SW 1271 (cell line): ENCODE measurements at regions not wholly inside any gene's neighbourhood (a gene's known extent, or its start where the extent isn't known, plus 50 kb on each side); places are given as distances from the start of the nearest gene placed in this dataset.
"Not testable (repeated sequence)": the region's sequence is repeated elsewhere in the genome, so short reads cannot be mapped to it uniquely, and the experiment has no call there.

Experiments used
- DNase-seq, 2 experiments: peaks; one replicate each; lab custom pipeline; 2025; lab: John Stamatoyannopoulos, UW

DNA sequence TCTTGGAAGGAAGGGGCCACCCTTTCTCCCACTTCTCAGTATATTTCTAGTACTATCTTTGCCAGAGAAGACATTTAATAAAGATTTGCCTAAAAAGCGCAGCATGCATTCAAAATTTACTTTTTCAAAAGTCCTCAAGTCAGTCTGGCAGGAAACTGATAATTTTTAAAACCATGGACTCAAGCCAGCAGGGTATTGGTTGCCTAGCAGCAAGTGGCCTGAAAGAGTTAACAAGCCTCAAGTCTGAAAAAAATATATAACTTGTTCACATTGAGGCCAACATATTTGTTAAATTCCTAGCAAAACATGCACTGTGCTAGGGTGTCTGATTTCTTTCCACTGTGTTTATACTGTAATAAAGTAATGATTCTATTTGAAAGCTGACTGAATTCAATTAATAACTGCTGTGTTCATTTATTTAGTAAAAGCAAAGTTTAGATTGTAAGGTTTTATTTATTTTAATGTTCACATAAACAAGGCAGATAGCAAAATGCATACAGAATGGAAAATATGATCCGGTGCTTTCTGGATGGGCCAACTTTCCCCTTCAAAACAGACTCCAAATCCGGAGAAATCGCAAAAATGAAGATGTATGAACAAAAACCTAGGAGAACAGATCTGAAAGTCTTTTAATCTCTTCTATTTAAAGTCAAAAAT lies 218.5 kb upstream of the FGF13 start:
- no peak for DNase-seq

DNA sequence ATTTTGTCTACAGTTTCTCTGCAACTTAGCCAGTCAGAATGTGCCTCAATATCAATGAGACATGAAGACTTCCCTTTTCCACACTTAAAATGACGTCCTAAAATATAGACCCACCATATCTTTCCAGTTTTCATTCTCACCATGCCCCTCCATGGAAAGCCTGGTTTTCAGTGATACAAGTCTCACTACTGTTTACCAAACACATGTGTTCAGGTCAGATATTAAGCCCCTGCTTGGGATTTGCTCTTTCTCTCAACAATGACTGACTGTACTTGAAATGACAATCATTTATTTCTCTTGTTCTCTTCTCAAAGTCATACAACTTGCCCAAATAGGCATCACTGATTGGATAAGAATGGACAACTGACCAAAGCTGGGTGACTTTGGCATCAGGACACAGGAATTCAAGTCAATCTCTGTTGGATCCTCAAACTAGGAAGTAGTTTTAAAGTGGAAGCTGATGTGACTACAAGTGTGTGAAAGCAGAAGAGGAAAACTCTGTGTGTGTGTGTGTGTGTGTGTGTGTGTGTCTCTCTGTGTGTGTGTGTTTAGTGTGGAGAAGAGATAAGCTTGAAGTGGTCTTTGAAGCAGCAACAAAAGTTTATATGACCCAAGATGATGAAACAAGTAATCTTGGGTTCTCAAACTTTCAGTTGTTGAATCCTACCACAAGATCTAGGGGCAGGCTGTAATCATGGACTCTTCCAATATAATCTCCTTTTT lies 217.4 kb upstream of the FGF13 start:
- no peak for DNase-seq

DNA sequence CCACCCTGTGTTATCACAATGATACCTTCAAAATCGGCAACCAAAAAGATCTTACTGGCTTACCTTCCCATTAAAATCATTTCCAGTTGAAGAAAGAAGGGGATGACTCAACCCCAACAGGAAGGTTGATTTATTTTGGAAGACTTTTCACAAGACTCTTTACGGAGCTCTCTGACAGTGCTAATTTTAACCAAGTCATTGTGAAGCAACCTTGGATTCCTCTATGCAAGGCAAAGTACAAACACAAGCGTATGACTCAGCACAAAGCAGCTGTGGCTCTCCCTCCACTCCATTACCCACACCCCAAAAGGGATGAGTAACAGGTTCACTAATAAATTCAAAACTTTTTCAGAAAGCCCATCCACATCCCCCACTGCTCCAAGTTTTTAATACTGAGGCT lies 213.8 kb upstream of the FGF13 start:
- DNase-seq = no peak

DNA sequence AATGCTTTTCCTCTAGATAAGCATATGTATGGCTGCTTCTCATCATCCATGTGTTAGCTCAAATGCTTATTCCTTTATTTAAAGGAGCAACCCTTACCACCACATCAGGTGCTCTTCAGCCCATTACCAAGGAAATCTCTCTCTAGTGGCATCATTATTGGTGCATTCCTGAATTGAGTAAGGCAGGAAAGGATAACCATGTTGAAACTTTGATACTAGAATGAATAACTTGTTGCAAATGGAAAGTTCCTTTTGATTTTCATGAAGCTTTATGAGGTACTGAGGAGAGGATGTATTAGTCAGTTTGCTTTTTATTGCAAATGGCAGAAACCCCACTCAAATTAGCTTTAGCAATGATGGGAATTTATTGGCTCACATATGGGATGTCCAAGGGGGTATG lies 212.3 kb upstream of the FGF13 start:
- DNase-seq = no peak

DNA sequence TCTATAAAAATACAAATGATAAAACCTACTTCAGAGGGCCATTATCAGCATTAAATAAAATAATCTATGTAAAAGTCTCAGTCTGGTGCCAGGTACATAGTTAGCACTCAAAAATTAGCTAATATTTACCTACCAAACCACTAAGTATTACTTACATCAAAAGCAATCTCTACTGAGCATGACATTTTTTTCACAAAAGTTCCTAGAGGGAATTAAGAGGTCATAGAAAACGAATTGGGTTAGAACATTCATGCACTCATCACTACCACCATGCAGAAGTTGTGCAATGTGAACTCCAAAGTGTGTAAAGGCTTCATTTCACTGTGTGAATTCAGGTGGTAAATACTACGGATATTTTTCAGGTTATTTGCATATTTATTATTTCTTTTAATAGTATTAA lies 209.5 kb upstream of the FGF13 start:
- DNase-seq = no peak

DNA sequence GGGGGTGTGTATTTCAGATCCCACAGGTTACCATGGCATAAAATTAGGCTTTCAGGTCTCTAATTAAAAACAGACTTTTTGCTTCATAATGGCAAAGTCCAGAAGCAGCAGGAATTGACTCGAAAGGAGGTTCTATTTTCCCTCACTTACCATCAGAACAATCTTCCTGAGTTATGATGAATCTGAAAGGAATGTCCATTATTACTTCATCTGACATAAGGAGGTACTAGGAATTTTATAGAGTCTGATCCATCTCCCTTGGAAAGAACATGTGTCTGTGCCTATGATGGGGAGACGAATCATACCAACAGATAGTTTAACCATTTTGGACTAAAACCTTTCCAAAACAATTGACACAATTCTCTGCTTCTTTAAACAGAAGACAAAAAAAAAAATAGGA lies 206.3 kb upstream of the FGF13 start:
- DNase-seq = no peak

DNA sequence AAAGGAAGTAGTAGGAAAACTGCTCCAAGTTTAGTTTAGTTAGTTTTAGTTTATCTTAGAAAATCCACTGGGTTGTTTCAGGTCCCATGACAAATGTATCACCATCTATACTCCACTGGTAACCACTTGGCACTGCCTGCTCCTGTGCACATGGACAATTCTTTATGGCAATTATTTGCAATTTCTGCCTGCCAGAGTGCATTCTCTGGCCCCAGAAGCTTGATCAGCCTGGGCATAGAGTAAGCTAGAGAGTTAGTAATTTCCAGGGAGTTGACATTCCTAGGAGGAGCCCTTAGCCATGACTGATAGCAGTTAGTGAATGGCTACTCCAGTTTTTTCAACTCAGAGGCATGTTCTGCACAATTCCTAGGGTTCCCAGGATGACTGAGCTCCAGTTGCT lies 203.2 kb upstream of the FGF13 start:
- no peak for DNase-seq

DNA sequence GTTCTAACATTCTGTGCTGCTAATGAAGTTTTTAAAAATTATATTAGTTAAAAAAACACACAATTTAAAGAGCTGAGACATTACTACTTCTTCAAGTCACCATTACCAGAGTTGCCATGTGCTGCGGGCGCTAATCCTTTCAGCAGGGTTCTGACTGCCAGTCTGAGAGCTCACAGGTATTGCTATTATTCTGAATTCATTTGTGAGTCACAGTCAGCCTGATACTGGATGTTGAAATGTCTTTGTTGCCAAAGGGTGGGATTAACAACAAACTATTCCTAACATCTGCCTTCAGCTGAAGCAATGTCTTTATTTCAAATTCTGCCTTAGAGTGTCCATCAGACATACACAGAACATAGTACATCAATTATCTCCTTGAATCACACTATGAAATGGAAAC lies 197.1 kb upstream of the FGF13 start:
- no peak for DNase-seq

DNA sequence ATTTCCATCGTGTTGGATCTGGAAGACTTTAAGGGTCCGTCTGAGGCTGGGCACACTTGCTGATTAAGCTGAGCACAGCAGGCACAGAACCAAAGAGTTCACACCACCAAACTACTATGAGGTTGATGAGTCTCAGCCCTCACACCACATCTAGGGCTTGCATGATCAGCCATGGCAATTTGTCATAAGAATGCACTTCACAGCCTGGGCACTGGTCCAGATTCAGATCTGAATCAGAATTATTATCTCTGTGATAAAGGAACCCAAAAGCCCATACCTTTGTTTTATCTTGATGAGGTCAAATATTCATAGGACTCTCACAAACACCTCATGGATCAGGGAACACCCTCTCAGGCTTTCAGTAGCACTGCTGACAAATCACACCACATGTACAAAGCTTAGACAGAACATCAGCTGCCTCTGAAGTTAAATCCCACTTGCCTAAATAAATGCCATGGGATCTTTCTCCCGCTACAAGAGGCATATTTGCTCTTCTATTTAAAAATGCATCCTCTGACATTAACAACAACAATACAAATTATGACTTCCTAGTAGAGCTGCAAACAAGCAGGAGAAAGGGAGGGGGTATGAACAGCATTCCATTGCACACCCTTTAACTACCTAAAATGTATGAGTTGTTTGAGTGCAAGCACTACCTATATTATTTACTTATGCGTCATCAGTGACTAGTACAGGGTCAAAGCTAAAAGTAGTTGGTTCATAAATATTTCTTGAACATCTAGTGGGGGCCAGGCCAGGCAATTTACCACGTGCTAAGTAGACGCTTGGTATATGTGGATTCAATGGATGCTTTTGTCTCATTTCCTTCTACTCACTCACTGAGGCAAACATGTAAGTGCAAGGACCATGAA lies 186.3 kb upstream of the FGF13 start:
- no peak for DNase-seq

DNA sequence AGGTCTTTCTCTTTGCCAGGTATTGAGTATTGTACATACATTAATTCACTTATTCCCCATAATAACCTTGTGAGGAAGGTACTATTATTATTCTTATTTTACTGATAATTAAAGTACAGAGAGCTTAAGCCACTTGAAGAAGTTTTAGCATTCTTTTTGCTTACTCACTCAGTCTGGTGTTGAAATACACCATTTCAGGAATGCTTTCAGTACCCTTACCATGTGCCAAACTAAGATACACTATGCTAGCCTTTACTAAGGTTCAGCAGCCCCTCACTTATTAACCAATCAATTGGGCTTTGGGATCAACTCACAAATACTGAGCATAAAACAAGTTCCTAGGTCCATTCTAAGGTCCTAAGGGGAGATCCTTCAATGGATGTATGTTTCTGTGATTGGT lies 179.0 kb upstream of the FGF13 start:
- DNase-seq = no peak

DNA sequence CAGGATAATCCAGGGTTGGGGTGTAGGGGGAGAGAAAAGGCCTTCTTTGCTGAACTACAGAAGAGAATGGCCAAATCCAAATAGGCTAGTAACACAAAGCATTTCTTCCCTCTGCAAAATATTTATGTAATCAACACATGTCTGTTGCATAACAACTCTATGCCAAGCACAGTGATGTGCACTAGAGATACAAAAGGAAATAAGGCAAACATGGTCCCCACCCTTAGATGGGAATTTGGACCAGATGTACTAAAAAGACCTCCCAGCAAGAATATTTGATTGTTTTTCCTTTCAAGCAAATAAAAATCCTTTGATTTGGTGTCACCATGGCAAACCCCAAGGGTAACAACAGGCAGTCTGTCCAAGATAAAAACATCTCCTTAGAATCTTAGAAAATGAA lies 177.6 kb upstream of the FGF13 start:
- DNase-seq = no peak

DNA sequence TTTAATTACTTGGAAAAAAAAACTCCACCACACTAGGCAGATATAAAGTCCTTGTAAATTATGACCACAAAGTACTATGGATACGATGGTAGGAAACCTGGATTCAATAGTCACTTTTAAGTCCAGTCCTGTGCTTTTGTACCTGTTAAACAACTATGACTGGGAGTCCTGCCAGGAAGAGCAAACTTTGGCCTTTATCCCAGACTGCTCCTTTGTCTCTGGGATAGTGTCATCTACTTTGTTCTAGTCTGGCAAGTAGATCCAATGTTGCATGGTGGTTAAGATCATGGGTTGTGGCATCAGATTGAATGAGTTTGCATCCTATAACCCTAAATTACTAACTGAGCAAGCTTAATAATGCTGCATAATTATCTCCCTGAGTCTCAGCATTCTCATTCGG lies 175.3 kb upstream of the FGF13 start:
- DNase-seq = no peak

DNA sequence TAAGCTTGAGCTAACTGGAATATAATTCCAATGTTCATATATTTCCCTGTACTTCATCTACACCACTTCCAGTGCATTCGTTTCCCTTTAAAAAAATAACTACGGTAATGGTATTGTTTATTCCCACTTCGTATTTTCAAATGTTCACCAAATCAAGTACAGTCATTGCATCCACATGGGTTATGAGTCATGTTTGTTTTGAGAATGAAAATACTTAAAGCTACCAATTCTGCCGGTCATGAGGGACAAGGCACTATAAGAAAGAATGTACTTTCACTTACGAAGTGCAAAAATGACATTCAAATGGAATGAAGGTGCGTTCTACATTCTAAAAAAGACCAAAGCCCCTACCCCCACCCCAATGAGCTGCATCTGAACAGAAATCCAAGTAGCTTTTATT lies 174.4 kb upstream of the FGF13 start:
- DNase-seq = no peak

DNA sequence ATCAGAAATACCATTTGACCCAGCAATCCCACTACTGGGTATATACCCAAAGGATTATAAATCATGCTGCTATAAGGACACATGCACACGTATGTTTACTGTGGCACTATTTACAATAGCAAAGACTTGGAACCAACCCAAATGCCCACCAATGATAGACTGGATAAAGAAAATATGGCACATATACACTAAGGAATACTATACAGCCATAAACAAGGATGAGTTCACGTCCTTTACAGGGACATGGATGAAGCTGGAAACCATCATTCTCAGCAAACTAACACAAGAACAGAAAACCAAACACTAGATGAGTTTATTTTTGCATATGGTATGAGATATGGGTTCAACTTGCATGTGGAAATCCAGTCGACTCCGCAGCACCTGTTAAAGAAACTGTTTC lies 168.8 kb upstream of the FGF13 start:
- not testable (repeated sequence) for DNase-seq

DNA sequence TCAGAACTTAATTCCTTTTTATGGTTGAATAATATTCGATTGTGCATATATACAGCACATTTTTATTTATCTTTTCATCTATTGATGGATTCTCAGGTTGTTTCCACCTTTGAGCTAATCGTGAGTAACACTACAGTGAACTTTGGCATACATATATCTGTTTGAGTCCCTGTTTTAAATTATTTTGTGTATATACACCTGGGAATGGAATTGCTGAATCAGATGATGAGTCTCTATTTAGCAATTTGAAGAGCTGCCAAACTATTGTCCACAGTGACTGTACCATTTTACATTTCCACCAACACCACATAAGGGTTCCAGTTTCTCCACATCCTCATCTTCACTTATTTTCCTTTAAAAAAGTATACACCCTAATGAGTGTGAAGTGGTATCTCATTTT lies 166.2 kb upstream of the FGF13 start:
- no peak for DNase-seq

DNA sequence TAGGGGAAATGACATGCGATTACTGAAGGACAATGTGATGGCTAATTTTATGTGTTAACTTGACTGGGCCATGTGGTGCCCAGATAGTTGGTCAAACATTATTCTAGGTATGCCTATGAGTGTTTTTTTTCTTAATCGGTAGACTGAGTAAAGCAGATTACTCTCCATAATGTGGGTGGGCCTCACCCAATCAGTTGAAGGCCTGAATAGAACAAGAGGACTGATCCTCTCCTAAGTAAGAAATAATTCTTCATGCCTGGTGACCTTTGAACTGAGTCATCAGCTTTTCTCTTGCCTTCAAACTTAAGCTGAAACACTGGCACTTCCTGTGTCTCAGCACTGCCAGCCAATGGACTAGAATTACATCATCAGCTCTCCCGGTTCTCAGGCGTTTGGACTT lies 164.0 kb upstream of the FGF13 start:
- DNase-seq = no peak

DNA sequence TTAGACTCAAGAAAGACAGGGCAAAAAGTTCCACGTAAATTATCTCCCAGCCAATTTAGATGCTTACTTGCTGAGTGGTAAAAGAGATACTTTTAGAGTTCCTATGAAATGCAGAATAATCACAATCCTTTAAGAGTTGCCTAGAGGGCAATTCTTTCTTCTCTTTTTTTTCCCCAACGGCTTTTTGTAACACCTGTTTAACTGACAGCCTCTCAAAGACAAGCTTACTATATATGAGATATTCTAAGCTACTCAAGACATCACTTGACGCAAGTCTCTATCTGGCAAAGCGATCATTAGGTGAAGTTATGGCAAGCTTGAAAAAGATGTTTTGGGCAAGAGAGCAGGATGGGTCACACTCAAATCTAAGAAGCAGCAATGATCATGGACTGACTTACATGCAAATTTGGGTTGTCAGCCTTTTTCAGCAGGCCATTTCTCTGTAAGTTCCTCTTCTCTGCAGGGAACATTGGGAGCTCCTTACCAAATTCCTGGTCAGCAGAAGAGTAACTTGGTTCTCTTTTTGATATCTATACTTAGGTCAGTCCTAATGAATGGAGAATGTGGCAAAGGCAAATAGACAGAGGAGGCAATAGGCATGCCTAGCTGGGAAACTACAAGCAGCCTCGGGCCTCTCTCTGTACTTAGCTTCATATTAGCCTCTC lies 162.9 kb upstream of the FGF13 start:
- no peak for DNase-seq

DNA sequence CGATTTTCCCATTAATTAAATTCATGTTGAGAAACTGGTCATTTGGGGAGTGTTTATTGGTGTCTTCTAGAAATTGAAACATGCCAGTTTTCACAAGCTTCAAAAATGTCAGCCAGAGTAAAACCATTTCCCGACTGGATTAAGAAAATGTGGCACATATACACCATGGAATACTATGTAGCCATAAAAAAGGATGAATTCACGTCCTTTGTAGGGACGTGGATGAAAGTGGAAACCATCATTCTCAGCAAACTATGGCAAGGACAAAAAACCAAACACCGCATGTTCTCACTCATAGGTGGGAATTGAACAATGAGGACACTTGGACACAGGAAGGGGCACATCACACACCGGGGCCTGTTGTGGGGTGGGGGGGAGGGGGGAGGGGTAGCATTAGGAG lies 162.1 kb upstream of the FGF13 start:
- DNase-seq = not testable (repeated sequence)

DNA sequence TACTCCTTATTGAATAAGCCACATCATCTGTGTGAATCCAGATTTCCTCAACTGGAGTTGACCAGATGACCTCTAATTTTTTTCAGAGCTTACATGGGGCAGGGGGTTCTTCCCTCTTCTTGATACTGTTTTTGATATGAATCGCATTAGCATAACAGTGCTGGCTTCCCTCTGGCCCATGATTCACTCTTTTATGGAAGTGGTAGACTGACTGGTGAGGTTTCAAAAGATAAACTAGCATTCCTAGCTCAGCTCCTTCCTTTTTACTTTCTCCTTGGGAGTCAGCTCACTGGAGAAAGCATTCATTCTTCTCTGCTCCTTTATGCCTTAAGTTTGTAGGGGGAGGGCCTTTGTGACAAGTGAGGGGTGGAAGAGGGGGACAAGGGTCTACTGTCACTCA lies 161.0 kb upstream of the FGF13 start:
- DNase-seq = no peak

DNA sequence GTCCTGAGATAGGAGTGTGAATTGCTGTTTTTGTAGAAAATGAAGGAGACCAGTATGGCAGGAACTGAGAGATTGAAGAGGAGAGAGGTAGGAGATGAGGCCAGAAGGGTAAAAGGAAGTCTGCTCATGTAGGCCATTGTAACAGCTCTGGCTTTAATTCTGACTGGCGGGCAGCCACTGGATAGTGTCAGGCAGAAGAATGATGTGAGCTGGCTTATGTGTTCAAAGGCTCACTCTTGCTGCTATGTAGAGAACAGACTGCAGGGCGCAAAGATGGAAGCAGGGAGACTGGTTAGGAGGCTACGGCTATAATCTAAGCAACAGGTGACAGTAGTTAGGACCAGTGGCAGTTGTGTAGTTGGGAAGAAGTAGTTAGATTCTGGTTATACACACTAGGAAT lies 160.2 kb upstream of the FGF13 start:
- no peak for DNase-seq

DNA sequence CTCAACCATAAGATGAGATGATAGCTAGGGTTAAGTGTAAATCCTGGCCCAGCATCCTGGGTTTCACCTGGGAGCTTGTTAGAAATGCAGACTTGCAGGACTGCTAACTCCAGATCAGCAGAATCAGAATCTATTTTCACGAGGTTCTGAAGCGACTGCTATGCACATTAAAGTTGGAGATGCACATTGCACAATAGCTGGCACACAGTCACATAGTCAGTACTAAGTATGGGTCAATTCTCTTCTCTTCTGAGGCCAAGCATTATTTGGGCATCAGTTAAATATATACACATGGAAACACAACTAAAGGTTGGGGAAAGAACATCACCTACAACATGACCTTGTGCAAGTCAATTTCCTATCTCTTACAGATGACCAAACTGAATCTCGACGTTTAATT lies 155.1 kb upstream of the FGF13 start:
- no peak for DNase-seq

DNA sequence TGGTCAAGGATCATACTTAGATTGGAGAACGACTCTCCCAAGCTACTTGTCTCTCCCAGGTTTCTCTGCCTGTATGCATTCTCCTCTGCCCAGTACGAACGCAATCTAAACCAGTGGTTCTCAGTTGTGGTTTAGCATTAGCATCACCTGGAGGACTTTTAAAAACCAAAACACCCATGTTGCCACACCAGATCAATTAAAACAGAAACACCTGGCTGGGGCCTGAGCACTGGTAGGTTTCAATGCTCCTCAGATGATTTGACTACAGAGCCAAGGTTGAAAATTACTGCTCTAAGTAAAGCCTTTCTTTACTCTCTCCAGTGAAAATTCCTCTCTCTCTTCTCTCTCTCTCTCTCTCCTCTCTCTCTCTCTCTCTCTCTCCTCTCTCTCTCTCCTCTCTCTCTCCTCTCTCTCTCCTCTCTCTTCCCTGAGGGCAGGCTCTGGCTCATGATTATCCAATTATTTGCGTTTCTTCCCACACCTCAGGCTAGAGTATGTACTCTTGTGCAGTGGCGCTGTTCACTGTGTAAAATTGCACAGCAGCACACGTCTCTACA lies 153.7 kb upstream of the FGF13 start:
- DNase-seq = no peak
